ENCODE measurements at regions not wholly inside any gene's neighbourhood (a gene's known extent, or its start where the extent isn't known, plus 50 kb on each side); places are given as distances from the start of the nearest gene placed in this dataset.

DNA sequence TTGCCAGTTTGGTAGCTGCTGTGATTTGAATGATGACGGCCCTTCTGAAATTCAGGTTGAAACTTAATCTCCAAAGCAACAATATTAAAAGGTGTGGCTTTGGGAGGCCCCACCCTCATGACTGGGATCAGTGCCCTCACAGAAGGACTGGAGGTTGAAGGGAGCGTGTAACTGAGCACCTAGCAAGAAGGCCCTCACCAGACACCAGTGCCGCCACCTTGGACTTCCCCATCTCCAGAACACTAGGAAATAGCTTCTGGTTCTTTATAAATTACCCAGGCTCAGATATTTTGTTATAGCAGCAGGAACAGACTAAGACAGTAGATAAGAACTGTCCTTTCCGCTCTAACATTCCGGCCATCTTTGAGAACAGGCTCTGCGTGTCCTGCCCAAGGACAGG, 243.1 kb downstream of the DLL1 start:
- peak overlapping the region; percentile 91 to 100 (median 97) for H3K27ac Mint-ChIP-seq
- H3K4me3 ChIP-seq (replicated peaks in 1 of 3; ENCODE audit: low read depth in 2 of 3, low read length in 3 of 3), result no peak overlapping the region
- no peak overlapping the region for H2AFZ ChIP-seq (ENCODE audit: insufficient read depth, low read depth, low read length, poor library complexity, severe bottlenecking)
- TF ChIP-seq CTCF (IDR thresholded peaks at IDR 0.05), result no peak
- peak; percentile 30 to 65 (median 45) for DNase-seq
- H3K4me3 Mint-ChIP-seq, result no peak overlapping the region
- intact Hi-C loops (cut with micrococcal nuclease), result loop anchor here (2.0 to 5.0 kb wide), 3 partner anchors 56 to 259 kb away; partner anchors contain the start of gene FAM120B (in 1 of the 2)
- peaks cover 46 to 52% of the 10 kb centered on the region in 2 donors for H3K4me1 ChIP-seq (ENCODE audit: control insufficient read depth in 1 of 2, insufficient read depth in 2 of 2, low read length in 2 of 2)
- WGBS (ENCODE audit: insufficient coverage), result 100% methylated on average over 3 of the region's 6 CpGs
- peaks cover 50% of the 10 kb centered on the region for H3K4me1 Mint-ChIP-seq
- peak overlapping the region; percentile 81 to 98 for H3K27ac ChIP-seq (ENCODE audit: low read depth in 1 of 2, low read length in 2 of 2)
- peaks cover 0 to 6% of the 10 kb centered on the region in 2 donors for H3K9me3 ChIP-seq (replicated peaks in 1 of 2; ENCODE audit: control insufficient read depth in 1 of 2, insufficient read depth in 1 of 2, low read length in 2 of 2)
- H3K79me2 ChIP-seq (ENCODE audit: insufficient read depth, low read length), result no peaks in the 10 kb centered on the region
- peaks cover 6 to 13% of the 10 kb centered on the region in 2 donors for H3K36me3 Mint-ChIP-seq
- no peaks in the 10 kb centered on the region for H3K36me3 ChIP-seq (replicated peaks in 1 of 2; ENCODE audit: control insufficient read depth in 1 of 2, insufficient read depth in 2 of 2, low read length in 2 of 2)
- H3K27me3 Mint-ChIP-seq (ENCODE audit: low read depth in 3 of 3), result peaks cover under 1 to 4% (median 2%) of the 10 kb centered on the region in 3 donors
- peak overlapping the region; percentile 68 for H3K9ac ChIP-seq (ENCODE audit: insufficient read depth, low read length, poor library complexity, severe bottlenecking)
- H4K20me1 ChIP-seq (ENCODE audit: insufficient read depth, low read length), result no peaks in the 10 kb centered on the region
- H3K27me3 ChIP-seq (ENCODE audit: control insufficient read depth in 2 of 2, insufficient read depth in 2 of 2, low read length in 2 of 2), result no peaks in the 10 kb centered on the region
- H3K4me2 ChIP-seq (replicated peaks; ENCODE audit: extremely low read depth, low read length, poor library complexity, severe bottlenecking), result no peak overlapping the region
- peaks cover 0 to 14% (median 3%) of the 10 kb centered on the region in 7 donors for H3K9me3 Mint-ChIP-seq

DNA sequence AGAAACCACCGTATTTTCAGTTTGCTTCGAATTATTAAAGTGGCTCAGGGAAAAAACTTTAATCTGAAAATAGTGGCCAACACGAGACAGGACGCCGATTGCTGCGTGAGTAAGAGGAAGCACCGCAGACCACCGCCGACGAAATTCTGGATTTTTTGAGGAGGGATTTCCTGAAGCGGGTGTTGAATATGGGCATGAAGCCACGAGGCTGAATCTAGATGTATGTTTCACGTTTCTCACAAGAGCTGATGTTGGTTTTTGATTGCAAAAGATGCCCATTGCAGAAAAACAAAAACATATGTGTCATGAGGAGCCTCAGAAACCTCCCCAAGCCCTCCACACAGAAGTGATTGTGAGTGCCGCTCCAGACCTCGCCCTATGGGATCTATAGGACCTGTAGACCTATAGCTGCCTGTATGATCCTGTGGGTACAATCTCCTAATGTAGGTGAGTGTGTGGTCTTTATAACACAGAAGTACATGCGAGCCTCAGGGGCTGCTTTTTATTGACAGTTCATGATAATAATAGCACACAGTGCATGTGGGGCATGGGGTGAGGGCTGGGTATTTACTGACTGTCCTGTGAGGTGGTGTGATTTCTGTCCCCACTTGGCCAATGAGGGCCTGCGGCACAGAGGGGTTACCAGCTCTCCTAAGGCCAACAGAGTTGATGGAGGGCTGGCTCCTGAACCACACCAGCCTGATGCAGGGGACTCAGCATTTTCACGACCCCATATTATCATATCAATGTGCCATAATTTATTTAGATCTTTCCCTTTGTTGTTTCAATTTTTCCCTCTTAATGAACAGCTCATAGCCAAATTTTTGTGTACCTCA, 243.9 kb downstream of the DLL1 start:
- Histone ChIP-seq H3K79me2 (ENCODE audit: insufficient read depth, low read length) (no peaks in the 10 kb centered on the region), H3K4me1 (ENCODE audit: control insufficient read depth in 1 of 2, insufficient read depth in 2 of 2, low read length in 2 of 2) (peaks cover 46 to 52% of the 10 kb centered on the region in 2 donors), H3K27ac (ENCODE audit: low read depth in 1 of 2, low read length in 2 of 2) (peak overlapping the region; percentile 81 to 98), H3K36me3 (replicated peaks in 1 of 2; ENCODE audit: control insufficient read depth in 1 of 2, insufficient read depth in 2 of 2, low read length in 2 of 2) (no peaks in the 10 kb centered on the region), H3K9ac (ENCODE audit: insufficient read depth, low read length, poor library complexity, severe bottlenecking) (peak overlapping the region; percentile 41), H3K9me3 (replicated peaks in 1 of 2; ENCODE audit: control insufficient read depth in 1 of 2, insufficient read depth in 1 of 2, low read length in 2 of 2) (peaks cover 0 to 6% of the 10 kb centered on the region in 2 donors), H3K4me2 (replicated peaks; ENCODE audit: extremely low read depth, low read length, poor library complexity, severe bottlenecking) (peak overlapping the region; percentile 21), H4K20me1 (ENCODE audit: insufficient read depth, low read length) (no peaks in the 10 kb centered on the region), H3K4me3 (replicated peaks in 1 of 3; ENCODE audit: low read depth in 2 of 3, low read length in 3 of 3) (peak overlapping the region in 1 of 3 experiments; percentile 1), H2AFZ (ENCODE audit: insufficient read depth, low read depth, low read length, poor library complexity, severe bottlenecking) (peak overlapping the region; percentile 24), H3K27me3 (ENCODE audit: control insufficient read depth in 2 of 2, insufficient read depth in 2 of 2, low read length in 2 of 2) (no peaks in the 10 kb centered on the region)
- Mint-ChIP-seq H3K36me3 (peaks cover 6 to 13% of the 10 kb centered on the region in 2 donors), H3K9me3 (peaks cover 0 to 14% (median 3%) of the 10 kb centered on the region in 7 donors), H3K4me1 (peaks cover 49% of the 10 kb centered on the region), H3K4me3 (peak overlapping the region in 1 of 2 donors; percentile 46), H3K27me3 (ENCODE audit: low read depth in 3 of 3) (peaks cover 0 to 5% (median 2%) of the 10 kb centered on the region in 3 donors), H3K27ac (peak overlapping the region; percentile 91 to 100 (median 97))
- intact Hi-C loops (cut with micrococcal nuclease), result loop anchor here (2.0 to 5.0 kb wide), 3 partner anchors 55 to 260 kb away; partner anchors contain the start of gene FAM120B (in 1 of the 2)
- WGBS (ENCODE audit: insufficient coverage), result 14% methylated on average over 14 of the region's 18 CpGs
- DNase-seq, result peak; percentile 90 to 99 (median 90)
- TF ChIP-seq CTCF (IDR thresholded peaks at IDR 0.05), result no peak

All from CD14-positive monocyte (primary cell).